ENCODE measurements at regions not wholly inside any gene's neighbourhood (a gene's known extent, or its start where the extent isn't known, plus 50 kb on each side); places are given as distances from the start of the nearest gene placed in this dataset.

- dilution Hi-C loops (cut with MboI; ENCODE audit: extremely low pct_ligation_motif_present, low sequenced_read_pairs) = no loop called here
These were observed 49.9 kb upstream of the MEDAG start for GRCh38 chr13:30856005-30856790.

More at GRCh38 chr13:30856005-30856790, 49.9 kb upstream of the MEDAG start:
- H4K20me1 ChIP-seq (ENCODE audit: control insufficient read depth, extremely low read depth, insufficient read depth, low read length) = no peaks in the 10 kb centered on the region
- H3K4me2 ChIP-seq (ENCODE audit: control insufficient read depth, extremely low read depth, insufficient read depth, low read depth, low read length) = peak overlapping the region; percentile 41
- peak; percentile 88 for FAIRE-seq
- no peak overlapping the region for H2AFZ ChIP-seq (ENCODE audit: control insufficient read depth, low read length)
- no peaks in the 10 kb centered on the region for H3K36me3 ChIP-seq (ENCODE audit: control insufficient read depth in 2 of 2, extremely low read depth in 1 of 2, insufficient read depth in 2 of 2, low read length in 2 of 2)
- no peaks in the 10 kb centered on the region for H3K9me3 ChIP-seq (ENCODE audit: control insufficient read depth, low read depth, low read length)
- DNase-seq (ENCODE audit: low read depth, low spot score) = no peak
- no peak for TF ChIP-seq EZH2 (IDR thresholded peaks at IDR 0.05; ENCODE audit: low read length)
- TF ChIP-seq CTCF (optimal IDR thresholded peaks at IDR 0.05 in 1 of 3, IDR thresholded peaks at IDR 0.05 in 1 of 3, conservative IDR thresholded peaks at IDR 0.05 in 1 of 3; ENCODE audit: extremely low read depth in 1 of 3, insufficient read depth in 2 of 3, low read length in 3 of 3) = no peak
- no peak overlapping the region for H3K4me3 ChIP-seq (ENCODE audit: control insufficient read depth in 2 of 3, extremely low read depth in 1 of 3, insufficient read depth in 2 of 3, low read depth in 1 of 3, low read length in 3 of 3)
- H3K9ac ChIP-seq (ENCODE audit: control insufficient read depth, extremely low read depth, insufficient read depth, low read length) = peak overlapping the region; percentile 18
- no peaks in the 10 kb centered on the region for H3K79me2 ChIP-seq (ENCODE audit: control insufficient read depth, insufficient read depth, low read length)
- no peaks in the 10 kb centered on the region for H3K27me3 ChIP-seq (ENCODE audit: control insufficient read depth, extremely low read depth, insufficient read depth, low read length)
- no peaks in the 10 kb centered on the region for H3K9me1 ChIP-seq (ENCODE audit: control insufficient read depth, extremely low read depth, insufficient read depth, low read length)
- peak overlapping the region; percentile 37 for H3K27ac ChIP-seq (ENCODE audit: control insufficient read depth, insufficient read depth, low read length)
- H3K4me1 ChIP-seq (ENCODE audit: control insufficient read depth, extremely low read depth, insufficient read depth, low read length) = peaks cover 18% of the 10 kb centered on the region
